NCI-H69 (cell line): ENCODE measurements at regions not wholly inside any gene's neighbourhood (a gene's known extent, or its start where the extent isn't known, plus 50 kb on each side); places are given as distances from the start of the nearest gene placed in this dataset.
"Not testable (repeated sequence)": the region's sequence is repeated elsewhere in the genome, so short reads cannot be mapped to it uniquely, and the experiment has no call there.

Source experiments
- DNase-seq: peaks from one replicate; lab custom pipeline; 2025; lab: John Stamatoyannopoulos, UW

DNA sequence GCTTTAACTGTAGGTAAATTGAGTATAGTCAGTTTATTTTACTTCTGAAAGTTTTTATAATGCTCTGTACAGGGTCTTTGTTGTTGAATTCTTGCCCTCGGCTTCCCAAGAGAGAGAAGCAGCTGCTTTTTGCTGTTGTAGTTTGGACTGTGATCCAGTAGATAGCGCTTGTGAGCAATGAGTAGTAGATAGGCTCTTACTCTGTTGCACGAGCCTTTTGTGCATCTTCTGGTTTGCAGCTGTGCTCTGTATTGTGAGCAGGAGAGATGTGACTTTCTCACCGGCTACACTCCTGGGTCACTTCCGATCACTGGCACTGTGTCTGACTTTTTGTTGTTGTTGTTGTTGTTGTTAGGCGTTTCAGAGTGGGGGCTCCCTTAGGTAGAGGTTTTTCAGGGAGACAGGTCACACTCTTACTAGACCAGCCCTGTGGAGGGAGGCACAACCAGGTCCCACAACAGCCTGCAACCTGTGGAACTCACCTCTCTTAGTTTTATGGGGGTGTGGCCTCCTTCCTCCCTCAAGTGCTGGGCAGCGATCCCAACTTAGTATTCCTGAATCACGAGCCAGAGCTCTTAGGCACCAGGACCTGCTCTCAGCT is 822.1 kb upstream of the GALNTL6 start:
- DNase-seq: no peak

DNA sequence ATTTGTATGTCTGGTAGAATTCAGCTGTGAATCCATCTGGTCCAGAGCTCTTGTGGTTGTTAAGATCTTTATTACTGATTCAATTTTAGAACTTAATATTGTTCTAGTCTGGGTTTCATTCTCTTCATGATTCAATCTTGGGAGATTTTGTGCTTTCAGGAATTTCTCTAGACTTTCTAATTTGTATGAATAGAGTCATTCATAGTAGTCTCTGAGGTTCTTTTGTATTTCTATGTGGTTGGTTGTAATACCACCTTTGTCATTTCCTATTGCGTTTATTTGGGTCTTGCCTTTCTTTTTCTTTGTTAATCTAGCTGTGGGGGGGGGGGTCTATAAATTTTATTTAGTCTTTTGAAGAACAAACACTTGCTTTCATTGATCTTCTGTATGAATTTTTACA is 824.8 kb upstream of the GALNTL6 start:
- no peak for DNase-seq

DNA sequence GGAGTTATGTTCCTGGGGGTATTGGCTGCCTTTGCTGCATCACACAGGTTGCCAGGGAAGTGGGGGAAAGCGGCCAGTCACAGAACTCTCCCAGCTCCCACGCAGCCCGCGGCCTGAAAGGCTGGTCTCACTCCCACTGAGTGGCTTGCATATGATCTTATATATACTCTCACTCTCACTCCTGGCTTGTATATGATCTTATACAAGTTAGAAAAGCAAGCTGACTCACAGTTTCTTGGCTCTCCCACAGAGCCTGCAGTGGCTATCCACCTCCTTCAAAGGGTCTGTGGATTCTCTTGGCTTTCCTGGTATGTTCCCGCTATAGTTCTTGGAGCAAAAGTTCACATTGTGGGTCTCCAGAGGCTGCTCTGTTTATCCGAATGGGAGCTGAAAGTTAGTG is 833.5 kb upstream of the GALNTL6 start:
- DNase-seq: no peak

DNA sequence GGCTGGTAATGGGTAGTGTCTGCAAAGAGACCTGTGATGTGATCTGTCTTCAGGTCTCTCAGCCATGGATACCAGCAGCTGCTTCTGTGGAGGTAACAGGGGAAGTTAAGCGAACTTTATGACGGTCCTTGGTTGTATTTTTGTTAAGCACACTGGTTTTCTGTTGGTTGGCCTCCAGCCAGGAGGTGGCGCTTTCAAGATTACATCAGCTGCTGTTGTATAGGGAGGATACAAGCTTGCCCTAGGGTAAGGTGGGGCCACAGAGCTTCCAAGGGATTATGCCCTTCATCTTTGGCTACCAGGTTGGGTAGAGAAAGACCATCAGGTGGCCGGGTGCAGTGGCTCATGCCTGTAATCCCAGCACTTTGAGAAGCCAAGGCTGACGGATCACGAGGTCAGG is 834.2 kb upstream of the GALNTL6 start:
- no peak for DNase-seq

DNA sequence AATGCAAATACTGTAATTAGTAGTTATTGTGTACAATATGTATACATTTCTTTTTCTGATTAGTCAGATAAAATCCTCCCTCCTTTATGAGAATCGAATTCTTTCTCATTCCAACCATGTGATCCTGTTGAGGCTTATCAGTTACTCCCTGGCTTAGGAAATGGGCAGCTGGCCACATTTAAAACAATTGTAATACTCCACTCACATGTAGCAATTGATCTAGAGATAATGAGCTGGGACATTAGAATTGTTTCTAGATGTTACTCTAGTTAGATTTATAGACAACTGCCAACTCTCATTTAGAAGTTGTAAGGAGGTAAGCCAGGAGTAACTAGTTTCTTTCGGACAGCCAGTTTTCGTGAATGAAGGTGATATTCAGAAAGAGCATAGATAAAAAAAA is 859.3 kb upstream of the AADAT start:
- DNase-seq: no peak

DNA sequence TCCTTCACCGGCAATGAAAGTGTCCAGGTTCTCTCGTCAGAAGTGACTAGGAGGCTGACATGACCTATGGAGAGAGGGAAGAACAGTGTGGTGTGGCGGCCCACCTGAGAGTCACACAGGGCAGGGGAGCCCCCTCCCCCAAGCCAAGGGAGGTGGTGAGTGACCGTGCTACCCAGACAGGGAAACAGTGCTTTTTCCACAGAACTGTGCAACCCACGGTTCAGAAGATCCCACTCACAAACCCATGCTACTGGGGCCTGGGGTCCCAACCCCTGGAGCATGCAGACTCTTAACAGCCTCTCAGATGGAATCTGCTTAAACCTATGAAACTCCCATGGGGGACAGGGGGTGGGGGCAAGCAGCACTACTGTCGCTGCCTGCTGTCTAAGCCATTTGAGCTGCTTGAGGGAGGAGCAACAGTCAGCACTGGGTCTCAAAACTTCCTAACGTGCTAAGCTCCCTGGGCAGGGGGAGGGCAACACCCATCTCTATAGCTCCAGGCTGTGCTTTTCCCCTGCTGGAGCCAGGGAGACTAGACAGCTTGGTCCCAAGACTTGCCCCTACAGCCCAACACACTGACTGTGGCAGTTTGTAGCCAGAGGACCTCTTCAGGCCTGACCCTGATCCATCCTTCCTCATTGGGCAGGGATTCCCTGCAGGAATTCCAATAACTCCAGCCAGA is 850.4 kb upstream of the AADAT start:
- no peak for DNase-seq

DNA sequence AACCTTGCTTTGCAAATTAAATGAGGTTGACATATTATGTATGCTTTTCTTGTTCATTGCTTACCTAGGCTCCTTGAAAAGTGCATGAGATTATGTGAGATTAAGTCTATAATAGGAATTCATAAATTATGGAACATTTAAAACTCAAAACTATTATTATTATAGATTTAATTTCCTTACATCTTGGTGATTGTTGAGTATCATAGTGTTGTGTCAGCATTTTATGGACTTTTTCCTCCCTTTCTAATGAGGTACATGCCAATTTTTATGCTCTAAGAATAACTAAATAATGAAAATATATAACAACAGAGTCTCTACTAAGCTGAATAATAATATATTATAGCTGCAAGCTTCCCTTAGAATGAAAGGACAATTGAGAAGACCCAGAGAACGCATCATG is 848.8 kb upstream of the AADAT start:
- no peak for DNase-seq

DNA sequence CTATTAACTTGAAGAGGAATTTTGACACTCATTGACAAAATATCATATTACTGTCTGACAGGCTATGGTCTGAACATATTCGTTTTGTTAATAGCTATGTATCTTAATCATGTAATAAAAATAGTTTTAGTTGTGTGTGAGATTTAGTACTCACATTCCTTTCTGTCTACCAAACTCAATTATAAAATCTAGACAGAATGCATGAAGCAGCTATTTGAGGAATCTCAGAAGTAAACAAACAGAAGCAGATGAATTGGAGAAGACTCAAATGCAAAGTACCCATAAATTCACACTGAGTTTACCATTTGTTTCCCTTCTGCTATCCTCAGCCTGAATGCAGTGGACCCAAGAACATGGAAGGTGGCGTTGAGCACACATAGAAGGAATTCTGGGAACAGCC is 841.6 kb upstream of the AADAT start:
- no peak for DNase-seq

DNA sequence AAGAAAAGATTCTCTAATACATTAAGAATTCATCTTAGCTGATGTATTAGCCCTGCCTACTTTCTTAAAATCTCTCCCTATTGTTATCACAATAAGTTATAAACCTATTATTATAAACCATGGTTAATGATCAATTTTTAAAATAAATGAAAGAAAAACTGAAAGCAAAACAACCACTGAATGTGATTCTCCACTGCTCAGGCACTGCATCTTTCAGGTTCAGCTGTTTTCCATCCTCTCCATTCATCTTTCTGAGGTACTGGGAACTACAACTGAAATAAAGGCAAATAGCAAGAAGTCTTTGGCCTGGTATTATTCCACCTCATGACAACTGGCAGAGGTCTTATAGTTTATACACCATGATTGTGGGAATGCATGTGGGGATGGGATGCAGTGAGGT is 798.9 kb upstream of the AADAT start:
- DNase-seq: no peak

DNA sequence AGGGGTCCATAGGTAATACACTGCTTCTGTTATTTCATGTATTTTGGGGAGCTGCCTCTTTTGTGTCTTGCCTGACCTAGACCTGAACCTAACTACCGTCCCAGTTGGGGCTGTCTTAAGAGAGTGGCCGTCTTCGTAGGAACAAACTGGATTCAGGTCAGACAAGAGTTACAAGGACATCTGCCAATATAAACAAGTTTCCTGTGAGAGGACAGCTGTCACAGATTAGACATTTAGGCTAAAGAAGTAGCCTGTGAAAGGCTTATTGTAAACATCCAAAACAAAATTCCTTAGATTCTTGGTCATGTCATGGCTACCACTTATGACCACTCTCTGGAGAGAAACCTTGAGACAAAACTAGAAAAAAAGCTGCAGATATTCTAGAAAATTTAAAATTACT is 797.6 kb upstream of the AADAT start:
- no peak for DNase-seq

DNA sequence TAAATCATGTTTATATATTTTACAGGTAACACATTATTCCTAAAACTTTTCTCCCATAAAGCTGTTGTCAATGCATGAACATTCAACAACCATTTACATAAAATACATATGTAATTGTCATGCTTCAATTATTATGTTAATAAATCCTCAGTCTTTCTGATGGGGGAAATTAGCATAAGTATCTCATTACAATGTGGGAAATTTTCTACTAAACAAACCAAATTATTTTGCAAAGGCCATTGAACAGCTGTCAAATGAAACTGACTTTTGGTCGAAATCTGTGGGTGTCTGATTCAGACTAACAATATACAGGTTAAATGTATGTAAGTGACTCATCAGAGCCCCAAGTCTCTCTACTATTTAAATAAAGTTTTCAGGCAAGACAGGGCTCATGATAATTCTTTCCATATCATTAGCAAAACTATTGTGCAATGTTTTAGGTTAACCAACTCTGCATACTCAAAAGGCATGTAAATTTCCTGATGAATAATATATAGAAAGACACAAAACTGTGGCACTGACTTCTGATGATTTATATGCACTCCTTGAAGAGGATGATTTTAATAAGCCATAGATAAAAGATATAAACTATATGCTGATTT is 795.3 kb upstream of the AADAT start:
- no peak for DNase-seq

DNA sequence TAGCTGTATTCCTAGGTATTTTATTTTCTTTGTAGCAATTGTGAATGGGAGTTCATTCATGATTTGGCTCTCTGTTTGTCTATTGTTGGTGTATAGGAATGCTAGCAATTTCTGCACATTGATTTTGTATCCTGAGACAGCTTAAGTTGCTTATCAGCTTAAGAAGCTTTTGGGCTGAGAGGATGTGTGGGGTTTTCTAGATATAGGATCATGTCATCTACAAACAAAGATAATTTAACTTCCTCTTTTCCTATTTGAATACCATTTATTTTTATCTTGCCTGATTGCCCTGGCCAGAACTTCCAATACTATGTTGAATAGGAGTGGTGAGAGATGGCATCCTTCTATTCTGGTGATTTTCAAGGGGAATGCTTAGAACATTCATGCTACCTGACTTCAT is 791.9 kb upstream of the AADAT start:
- DNase-seq: not testable (repeated sequence)

DNA sequence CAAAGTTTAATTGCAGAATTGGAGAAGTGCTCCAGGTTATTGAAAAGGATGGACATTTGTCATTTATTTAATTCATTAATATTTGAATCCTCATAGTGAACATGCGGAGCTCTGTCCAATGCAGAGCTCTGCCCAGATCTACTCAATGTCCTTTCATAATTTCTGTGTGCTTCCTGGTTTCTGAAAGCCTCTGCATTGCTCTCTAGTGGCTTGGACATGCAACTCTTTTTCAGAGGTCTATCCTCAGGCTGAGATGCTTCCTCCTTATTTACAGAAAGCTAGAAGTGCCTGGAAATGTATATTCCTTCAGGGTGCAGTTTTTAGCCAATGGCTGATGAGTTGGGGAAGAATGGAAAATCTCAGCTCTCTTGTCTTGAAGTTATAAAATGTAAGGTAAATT is 786.1 kb upstream of the AADAT start:
- DNase-seq: no peak

DNA sequence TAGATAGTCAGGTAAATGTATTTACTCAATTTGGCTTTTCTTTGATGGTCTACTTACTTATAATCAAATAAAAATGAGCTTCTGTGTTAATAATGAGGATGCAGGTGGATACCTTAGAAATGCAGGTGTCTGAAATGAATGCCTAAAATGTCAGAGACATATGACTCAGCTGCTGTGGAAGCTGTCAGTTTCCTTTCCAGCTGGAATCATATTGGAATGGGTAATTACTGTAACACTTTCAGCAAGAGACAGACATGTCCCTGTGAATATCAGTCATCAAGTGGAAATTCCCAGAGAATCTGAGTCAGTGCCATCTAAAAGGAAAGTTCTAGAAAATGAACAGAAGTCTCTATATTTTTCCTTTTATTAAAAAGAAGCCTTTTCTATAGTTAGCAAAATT is 783.0 kb upstream of the AADAT start:
- peak; percentile 5 for DNase-seq

DNA sequence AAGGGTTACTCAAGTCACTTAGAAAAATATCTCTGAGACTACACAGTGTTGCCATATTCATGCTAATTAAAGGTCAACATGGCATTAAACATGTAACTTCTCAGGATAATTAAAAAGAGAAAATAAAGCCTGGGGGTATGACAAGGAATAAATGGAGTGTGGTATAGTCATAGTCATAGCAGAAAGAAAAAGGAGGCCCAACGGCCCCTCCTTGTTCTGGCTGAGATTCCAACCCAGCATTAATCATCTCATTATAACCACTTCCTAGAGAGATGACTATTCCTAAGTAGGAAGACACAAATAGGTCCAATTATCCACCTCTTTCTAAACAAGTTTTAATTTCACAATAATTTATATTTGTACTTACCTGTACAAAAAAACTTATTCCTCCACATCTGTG is 778.4 kb upstream of the AADAT start:
- peak; percentile 5 for DNase-seq

DNA sequence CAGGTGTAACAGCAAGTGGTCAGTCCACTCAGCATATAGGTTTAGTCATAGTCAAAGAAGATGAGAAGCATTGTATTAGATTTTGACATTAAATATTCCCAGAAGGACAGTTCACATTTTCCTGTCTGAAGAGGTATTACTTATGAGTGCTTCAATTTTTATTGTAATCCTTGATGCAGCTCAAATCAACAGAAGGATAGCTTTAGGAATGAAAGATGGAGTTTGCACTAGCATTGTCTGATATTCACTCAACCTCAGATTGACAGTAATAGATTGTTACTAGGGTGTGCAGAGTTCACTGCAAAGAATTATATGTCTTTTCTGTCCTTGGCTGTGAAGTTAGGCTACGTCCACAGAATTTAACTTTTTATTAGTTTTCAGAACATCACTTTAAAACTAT is 764.3 kb upstream of the AADAT start:
- DNase-seq: no peak

DNA sequence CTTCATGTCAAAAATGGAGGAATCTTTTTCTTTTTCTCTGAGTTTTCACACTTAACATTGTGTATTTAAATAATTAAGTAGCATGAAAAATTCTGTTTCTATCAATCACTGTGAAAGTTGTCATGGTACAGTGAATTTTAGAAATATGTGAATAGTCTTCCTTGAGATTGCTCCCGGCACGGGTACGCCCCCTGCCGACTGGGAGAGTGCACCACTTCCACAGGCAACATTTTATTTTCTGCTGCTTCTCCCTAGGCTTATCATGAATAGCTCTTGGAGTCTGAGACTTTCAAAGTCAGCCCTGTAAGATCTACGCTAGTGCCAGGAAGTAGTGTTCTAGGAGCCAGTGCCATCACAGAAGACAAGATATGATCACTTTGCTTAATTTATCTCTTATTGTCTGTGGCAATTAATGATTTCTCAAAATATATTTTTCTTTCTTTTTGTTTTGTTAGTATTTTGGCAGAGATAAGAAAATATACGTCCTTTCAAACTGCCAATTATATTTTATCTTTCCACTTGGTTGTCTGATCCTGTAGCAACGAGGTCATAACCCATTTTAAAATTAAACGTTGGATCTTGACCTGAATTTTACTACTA is 763.8 kb upstream of the AADAT start:
- DNase-seq: peak; percentile 36

DNA sequence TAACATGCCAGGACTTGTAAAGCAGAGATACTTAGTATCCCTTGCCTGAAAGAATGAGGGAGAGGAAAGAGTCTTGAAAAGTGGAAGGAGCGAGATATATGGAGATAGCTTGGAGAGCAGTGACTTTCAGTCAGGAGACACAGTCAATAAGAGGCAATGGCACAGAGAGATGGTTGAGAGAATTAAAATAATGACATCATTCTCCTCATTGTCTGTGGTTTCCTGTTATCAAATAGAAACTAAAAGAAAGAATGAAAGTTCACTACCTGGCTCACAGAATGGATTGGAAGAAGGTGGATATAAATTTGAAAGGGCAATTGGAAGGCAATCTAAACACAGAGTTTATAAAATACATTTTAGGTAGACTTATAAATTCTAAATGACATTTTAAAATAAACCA is 760.2 kb upstream of the AADAT start:
- no peak for DNase-seq

DNA sequence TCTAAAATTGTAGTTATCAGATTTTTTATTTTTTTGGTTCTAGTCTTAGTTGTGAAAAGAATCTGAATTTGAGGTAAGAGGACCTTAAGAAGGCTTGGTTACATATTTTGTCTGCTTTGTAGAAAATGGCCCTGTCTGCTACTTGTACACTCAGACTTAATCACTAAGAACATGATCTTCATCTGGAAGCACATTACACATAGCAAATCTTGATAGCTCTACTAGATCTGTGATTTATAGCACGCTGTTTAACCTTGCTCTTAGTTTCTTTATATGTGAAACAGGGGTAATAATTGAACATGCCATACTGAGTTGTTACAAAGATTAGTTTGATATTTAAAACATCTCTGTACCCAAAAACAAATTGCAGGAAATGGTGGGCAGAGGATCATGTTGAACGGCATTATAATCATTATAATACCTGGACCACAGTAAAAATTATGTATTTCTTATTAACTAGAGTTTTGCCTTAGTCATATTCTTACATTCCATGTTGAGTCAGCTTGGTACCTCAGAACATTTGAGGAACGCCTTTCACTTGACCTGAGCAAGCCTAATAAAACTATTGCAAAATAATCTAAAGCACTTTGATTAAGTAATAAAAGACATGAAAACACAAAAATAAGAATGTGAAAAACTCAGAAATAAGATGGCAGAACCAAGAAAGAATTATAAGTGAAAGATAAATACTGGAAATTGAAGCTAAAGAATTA is 738.0 kb upstream of the AADAT start:
- no peak for DNase-seq

DNA sequence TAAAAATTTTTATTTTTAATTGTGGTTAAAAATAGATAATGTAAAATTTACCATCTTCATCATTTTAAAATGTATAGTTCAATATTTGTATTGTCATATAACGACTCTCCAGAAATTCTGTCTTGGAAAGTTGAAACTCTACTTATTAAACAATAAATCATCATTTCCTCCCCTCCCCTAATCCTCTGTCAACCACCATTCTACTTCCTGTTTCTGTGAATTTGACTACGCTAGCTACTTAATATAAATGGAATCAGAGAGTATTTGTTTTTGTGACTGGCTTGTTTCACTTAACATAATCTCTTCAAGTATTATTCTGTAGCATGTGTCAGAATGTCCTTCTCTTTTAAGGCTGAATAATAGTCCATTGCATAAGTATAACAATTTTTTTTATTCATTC is 729.0 kb upstream of the AADAT start:
- DNase-seq: no peak

DNA sequence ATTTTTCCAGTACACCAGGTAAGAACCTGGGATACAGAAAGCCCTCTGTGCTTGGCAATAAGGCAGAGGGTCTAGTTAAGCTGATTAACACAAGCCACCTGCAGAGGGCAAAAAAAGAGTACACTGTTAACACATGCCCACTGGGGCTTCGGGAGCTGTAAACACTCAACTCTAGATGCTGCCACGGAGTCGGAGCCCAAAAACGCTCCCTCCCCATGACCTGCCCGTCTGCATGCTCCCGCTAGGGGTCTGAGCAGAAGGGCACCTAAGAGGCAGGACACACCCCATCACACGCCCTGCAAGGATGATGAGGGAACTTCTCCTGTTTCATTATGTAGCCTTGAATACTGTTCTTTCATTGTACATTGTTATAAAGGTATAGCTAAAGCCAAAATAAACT is 715.6 kb upstream of the AADAT start:
- DNase-seq: no peak

DNA sequence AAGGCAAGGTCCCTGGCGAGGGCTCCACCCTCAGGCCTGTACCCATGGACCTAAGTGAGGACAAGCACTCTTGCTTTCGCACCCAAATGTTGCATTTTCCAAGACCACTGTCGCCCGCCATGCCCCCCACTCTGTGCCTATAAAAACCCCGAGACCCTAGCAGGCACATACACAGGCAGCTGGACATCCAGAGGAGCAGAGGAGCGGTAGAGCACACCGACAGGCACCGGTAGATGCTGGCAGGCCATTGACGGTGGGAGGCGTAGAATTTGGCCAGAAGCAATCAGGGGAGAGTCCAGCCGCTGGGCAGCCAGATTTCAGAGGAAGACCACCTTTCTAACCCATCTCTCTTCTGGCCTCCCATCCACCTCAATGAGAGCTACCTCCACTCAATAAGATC is 715.2 kb upstream of the AADAT start:
- no peak for DNase-seq

DNA sequence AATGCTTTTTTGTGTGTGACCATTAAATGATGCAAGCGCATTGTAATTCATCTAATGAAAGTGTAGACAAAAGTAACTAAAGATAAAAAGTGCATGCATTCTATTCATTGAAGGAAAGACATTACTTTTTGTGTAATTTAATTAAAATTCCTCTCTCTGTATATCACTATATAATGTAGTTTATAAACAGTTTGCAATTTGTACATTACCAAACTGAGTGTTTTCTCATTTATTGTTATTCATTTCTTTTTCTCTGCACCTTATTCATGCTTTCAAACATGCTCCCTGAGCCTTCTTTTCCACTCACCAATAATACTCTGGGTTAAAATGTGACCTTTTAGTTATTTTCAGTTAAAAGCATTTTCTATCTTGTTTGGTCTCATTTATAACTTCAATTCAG is 713.7 kb upstream of the AADAT start:
- no peak for DNase-seq
